ENCODE measurements at regions not wholly inside any gene's neighbourhood (a gene's known extent, or its start where the extent isn't known, plus 50 kb on each side); places are given as distances from the start of the nearest gene placed in this dataset.
"Not testable (repeated sequence)": the region's sequence is repeated elsewhere in the genome, so short reads cannot be mapped to it uniquely, and the experiment has no call there.

DNA sequence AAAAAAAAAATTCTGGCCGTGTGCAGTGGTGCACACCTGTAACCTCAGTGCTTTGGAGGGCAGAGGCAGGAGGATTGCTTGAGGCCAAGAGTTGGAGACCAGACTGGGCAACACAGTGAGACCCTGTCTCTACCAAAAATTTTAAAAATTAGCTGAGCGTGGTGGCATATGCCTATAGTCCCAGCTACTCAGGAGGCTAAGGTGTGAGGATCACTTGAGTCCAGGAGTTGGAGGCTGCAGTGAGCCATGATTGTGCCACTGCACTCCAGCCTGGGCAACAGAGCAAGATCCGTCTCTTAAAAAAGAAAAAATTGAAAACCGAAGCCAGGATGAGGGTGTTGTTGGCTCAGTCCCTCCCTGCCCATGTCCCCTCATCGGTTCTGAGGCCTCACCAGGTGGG, 55.9 kb upstream of the PAX7 start:
- in situ Hi-C loops (cut with HindIII; ENCODE audit: low sequenced_read_pairs) = no loop called here
- no peak for DNase-seq (ENCODE audit: low read depth, low spot score)
- no peak overlapping the region for H3K4me3 ChIP-seq (ENCODE audit: low read depth, low read length)
- TF ChIP-seq, protein P1, sequence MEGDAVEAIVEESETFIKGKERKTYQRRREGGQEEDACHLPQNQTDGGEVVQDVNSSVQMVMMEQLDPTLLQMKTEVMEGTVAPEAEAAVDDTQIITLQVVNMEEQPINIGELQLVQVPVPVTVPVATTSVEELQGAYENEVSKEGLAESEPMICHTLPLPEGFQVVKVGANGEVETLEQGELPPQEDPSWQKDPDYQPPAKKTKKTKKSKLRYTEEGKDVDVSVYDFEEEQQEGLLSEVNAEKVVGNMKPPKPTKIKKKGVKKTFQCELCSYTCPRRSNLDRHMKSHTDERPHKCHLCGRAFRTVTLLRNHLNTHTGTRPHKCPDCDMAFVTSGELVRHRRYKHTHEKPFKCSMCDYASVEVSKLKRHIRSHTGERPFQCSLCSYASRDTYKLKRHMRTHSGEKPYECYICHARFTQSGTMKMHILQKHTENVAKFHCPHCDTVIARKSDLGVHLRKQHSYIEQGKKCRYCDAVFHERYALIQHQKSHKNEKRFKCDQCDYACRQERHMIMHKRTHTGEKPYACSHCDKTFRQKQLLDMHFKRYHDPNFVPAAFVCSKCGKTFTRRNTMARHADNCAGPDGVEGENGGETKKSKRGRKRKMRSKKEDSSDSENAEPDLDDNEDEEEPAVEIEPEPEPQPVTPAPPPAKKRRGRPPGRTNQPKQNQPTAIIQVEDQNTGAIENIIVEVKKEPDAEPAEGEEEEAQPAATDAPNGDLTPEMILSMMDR (IDR thresholded peaks at IDR 0.05; ENCODE audit: low read depth, low read length) = no peak

DNA sequence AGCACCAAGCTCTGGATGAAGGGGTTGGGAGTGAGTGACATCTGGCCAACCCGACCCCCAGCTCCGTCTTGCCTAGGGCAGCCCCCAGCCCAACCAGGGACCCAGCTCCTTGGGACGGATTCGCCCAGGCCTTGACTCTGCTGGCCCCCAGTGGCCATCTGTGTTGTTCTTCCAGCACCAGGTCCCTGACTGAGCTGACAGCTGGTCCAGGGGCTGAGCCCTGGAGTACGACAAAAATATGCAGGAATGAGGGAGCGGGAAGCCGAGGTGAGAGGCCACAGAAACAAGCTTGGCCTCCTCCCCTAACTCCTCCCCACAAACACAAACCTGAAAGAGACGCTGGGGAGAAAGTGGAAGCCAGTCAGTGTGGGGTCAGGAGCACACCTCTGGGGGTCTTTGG, 55.0 kb upstream of the PAX7 start:
- no peak for DNase-seq (ENCODE audit: low read depth, low spot score)
- in situ Hi-C loops (cut with HindIII; ENCODE audit: low sequenced_read_pairs) = no loop called here
- H3K4me3 ChIP-seq (ENCODE audit: low read depth, low read length) = no peak overlapping the region
- TF ChIP-seq, protein P1 (IDR thresholded peaks at IDR 0.05; ENCODE audit: low read depth, low read length) = no peak

GRCh38 chr1:18578271-18578670, 52.4 kb upstream of the PAX7 start:
- TF ChIP-seq, protein P1 (IDR thresholded peaks at IDR 0.05; ENCODE audit: low read depth, low read length) = no peak
- DNase-seq (ENCODE audit: low read depth, low spot score) = no peak
- in situ Hi-C loops (cut with HindIII; ENCODE audit: low sequenced_read_pairs) = no loop called here
- H3K4me3 ChIP-seq (ENCODE audit: low read depth, low read length) = no peak overlapping the region

DNA sequence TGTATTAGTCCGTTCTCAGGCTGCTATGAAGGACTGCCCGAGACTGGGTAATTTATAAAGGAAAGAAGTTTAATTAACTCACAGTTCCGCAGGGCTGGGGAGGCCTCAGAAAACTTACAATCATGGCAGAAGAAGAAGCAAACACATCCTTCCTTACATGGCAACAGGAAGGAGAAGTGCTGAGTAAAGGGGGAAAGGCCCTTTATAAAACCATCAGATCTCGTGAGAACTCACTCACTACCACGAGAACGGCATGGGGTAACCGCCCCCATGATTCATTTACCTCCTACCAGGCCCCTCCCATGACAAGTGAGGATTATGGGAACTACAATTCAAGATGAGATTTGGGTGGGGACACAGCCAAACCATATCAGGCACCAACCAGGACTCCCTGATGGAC, 51.4 kb upstream of the PAX7 start:
- DNase-seq (ENCODE audit: low read depth, low spot score); H3K4me3 ChIP-seq (ENCODE audit: low read depth, low read length); in situ Hi-C loops (cut with HindIII; ENCODE audit: low sequenced_read_pairs): not testable (repeated sequence)

- no peak overlapping the region for H3K4me3 ChIP-seq (ENCODE audit: low read depth, low read length)
- in situ Hi-C loops (cut with HindIII; ENCODE audit: low sequenced_read_pairs) = no loop called here
- TF ChIP-seq, protein P1 (IDR thresholded peaks at IDR 0.05; ENCODE audit: low read depth, low read length) = no peak
- no peak for DNase-seq (ENCODE audit: low read depth, low spot score)
Observed at GRCh38 chr1:18580047-18580446, 50.6 kb upstream of the PAX7 start.

DNA sequence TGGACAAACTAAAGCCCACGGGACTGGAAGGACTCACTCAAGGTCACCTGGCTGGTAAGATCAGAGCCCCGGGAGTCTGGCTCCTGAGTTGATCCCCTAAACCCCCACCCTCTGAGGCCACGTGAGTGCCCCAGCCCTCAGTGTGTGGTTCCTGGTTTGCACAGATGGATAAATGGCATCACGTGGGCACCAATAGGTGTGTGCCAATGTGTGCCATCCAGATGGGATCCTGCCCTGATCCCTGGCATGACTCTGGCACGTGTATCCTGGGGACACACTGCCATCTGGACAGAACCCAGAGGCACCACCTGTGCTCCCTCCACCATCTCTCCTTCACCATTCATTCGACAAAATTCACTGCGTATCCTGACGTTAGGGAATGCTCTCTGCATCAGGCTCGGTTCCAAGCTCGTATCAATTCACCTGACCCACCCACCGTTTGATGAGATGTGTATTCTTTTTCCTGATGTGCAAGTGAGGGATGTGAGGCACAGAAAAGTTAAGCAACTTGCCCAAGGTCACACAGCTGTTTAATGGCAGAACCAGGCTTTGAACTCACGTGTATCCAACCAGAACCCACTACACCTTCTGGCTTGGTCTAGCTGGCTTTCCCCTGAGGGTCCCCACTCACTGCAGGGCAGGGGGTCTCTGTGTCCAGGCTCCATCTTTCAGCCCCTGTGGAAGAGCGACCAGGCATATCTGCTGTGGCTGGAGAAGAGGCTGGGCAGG, 49.8 kb upstream of the PAX7 start:
- no peak overlapping the region for H3K4me3 ChIP-seq (ENCODE audit: low read depth, low read length)
- in situ Hi-C loops (cut with HindIII; ENCODE audit: low sequenced_read_pairs) = no loop called here
- TF ChIP-seq, protein P1 (IDR thresholded peaks at IDR 0.05; ENCODE audit: low read depth, low read length) = no peak
- DNase-seq (ENCODE audit: low read depth, low spot score) = no peak
